M059J (cell line): ENCODE measurements at regions not wholly inside any gene's neighbourhood (a gene's known extent, or its start where the extent isn't known, plus 50 kb on each side); places are given as distances from the start of the nearest gene placed in this dataset.
A peak's percentile ranks its signal among the peaks of the same experiment; 100 is the strongest.

Source experiments
- DNase-seq: peaks from one replicate; pipeline ENCODE4 v3.0.0-alpha.2; 2012; ENCODE audit warnings: low read depth

GRCh38 chr2:12828980-12829379 lies 112.2 kb downstream of the TRIB2 start:
- no peak for DNase-seq

- no peak for DNase-seq
Measured at GRCh38 chr2:12831016-12831415, 114.3 kb downstream of the TRIB2 start.

GRCh38 chr2:12834239-12834638 lies 117.5 kb downstream of the TRIB2 start:
- DNase-seq, result no peak

GRCh38 chr2:12835733-12836132 lies 119.0 kb downstream of the TRIB2 start:
- DNase-seq, result no peak

GRCh38 chr2:12839339-12839738 lies 122.6 kb downstream of the TRIB2 start:
- no peak for DNase-seq

GRCh38 chr2:12841021-12841420 lies 124.3 kb downstream of the TRIB2 start:
- no peak for DNase-seq

- no peak for DNase-seq
Measured at GRCh38 chr2:12842917-12843316, 126.2 kb downstream of the TRIB2 start.

- no peak for DNase-seq
Measured at GRCh38 chr2:12844511-12844910, 127.8 kb downstream of the TRIB2 start.

- no peak for DNase-seq
Measured at GRCh38 chr2:12847694-12848575, 131.2 kb downstream of the TRIB2 start.

- no peak for DNase-seq
Measured at GRCh38 chr2:12852135-12852534, 135.4 kb downstream of the TRIB2 start.

- DNase-seq, result no peak
Measured at GRCh38 chr2:12854001-12854530, 137.3 kb downstream of the TRIB2 start.

GRCh38 chr2:12855508-12855907 lies 138.8 kb downstream of the TRIB2 start:
- peak; percentile 49 for DNase-seq

- peak; percentile 91 for DNase-seq
Measured at GRCh38 chr2:12856934-12857601, 140.3 kb downstream of the TRIB2 start.

- DNase-seq, result peak; percentile 6
Measured at GRCh38 chr2:12857891-12858290, 141.2 kb downstream of the TRIB2 start.

- DNase-seq, result peak; percentile 69
Measured at GRCh38 chr2:12858786-12859185, 142.1 kb downstream of the TRIB2 start.

- peak; percentile 70 for DNase-seq
Measured at GRCh38 chr2:12861344-12861930, 144.7 kb downstream of the TRIB2 start.

- DNase-seq, result no peak
Measured at GRCh38 chr2:12862541-12862940, 145.8 kb downstream of the TRIB2 start.

GRCh38 chr2:12863937-12864336 lies 147.2 kb downstream of the TRIB2 start:
- DNase-seq, result no peak

GRCh38 chr2:12867631-12868287 lies 151.0 kb downstream of the TRIB2 start:
- peak; percentile 32 for DNase-seq

GRCh38 chr2:12870692-12871091 lies 154.0 kb downstream of the TRIB2 start:
- no peak for DNase-seq

GRCh38 chr2:12871694-12872315 lies 155.1 kb downstream of the TRIB2 start:
- DNase-seq, result no peak

- DNase-seq, result no peak
Measured at GRCh38 chr2:12877761-12878160, 161.0 kb downstream of the TRIB2 start.
